ENCODE measurements at regions not wholly inside any gene's neighbourhood (a gene's known extent, or its start where the extent isn't known, plus 50 kb on each side); places are given as distances from the start of the nearest gene placed in this dataset.

DNA sequence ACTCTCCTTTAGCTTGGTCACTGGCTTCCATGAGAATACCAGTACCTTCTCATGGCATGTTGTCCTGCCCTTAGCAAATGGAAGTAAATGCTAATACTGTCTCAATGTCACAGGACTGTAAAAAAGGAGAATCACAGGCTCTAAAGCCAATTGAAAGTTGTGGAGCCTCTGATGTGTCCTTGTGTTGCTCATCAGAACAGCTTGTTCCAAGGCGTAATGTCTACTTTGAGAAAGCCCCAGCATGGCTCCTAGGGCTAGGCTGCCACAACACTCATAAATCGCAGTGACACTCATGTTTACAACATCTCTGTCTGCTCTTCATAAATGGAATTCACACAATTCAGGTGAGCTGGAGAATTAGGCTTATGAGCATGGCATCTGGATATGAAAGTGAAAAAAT lies 94.9 kb downstream of the ACTL7B start:
- TF ChIP-seq, protein P1, sequence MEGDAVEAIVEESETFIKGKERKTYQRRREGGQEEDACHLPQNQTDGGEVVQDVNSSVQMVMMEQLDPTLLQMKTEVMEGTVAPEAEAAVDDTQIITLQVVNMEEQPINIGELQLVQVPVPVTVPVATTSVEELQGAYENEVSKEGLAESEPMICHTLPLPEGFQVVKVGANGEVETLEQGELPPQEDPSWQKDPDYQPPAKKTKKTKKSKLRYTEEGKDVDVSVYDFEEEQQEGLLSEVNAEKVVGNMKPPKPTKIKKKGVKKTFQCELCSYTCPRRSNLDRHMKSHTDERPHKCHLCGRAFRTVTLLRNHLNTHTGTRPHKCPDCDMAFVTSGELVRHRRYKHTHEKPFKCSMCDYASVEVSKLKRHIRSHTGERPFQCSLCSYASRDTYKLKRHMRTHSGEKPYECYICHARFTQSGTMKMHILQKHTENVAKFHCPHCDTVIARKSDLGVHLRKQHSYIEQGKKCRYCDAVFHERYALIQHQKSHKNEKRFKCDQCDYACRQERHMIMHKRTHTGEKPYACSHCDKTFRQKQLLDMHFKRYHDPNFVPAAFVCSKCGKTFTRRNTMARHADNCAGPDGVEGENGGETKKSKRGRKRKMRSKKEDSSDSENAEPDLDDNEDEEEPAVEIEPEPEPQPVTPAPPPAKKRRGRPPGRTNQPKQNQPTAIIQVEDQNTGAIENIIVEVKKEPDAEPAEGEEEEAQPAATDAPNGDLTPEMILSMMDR (conservative IDR thresholded peaks at IDR 0.05; ENCODE audit: low read depth, low read length): no peak
- TF ChIP-seq FOS (IDR thresholded peaks at IDR 0.05; ENCODE audit: low read depth, low read length) (no peak), POLR2A (IDR thresholded peaks at IDR 0.05; ENCODE audit: low read depth, low read length) (no peak), SMC3 (IDR thresholded peaks at IDR 0.05; ENCODE audit: low read depth, low read length) (no peak), RAD21 (IDR thresholded peaks at IDR 0.05; ENCODE audit: low read length) (no peak)
